ENCODE measurements at regions not wholly inside any gene's neighbourhood (a gene's known extent, or its start where the extent isn't known, plus 50 kb on each side); places are given as distances from the start of the nearest gene placed in this dataset.
A peak's percentile ranks its signal among the peaks of the same experiment; 100 is the strongest.

GRCh38 chr7:81008901-81009300 lies 90.0 kb upstream of the SEMA3C start:
- no peak for DNase-seq (ENCODE audit: low read depth)
- TF ChIP-seq, protein P1, sequence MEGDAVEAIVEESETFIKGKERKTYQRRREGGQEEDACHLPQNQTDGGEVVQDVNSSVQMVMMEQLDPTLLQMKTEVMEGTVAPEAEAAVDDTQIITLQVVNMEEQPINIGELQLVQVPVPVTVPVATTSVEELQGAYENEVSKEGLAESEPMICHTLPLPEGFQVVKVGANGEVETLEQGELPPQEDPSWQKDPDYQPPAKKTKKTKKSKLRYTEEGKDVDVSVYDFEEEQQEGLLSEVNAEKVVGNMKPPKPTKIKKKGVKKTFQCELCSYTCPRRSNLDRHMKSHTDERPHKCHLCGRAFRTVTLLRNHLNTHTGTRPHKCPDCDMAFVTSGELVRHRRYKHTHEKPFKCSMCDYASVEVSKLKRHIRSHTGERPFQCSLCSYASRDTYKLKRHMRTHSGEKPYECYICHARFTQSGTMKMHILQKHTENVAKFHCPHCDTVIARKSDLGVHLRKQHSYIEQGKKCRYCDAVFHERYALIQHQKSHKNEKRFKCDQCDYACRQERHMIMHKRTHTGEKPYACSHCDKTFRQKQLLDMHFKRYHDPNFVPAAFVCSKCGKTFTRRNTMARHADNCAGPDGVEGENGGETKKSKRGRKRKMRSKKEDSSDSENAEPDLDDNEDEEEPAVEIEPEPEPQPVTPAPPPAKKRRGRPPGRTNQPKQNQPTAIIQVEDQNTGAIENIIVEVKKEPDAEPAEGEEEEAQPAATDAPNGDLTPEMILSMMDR (IDR thresholded peaks at IDR 0.05; ENCODE audit: insufficient read depth, low read length), result no peak
- H3K4me3 ChIP-seq (ENCODE audit: low read depth, low read length), result no peak overlapping the region

GRCh38 chr7:81007051-81007450 lies 88.2 kb upstream of the SEMA3C start:
- peak; percentile 55 for DNase-seq (ENCODE audit: low read depth)
- no peak overlapping the region for H3K4me3 ChIP-seq (ENCODE audit: low read depth, low read length)
- TF ChIP-seq, protein P1 (IDR thresholded peaks at IDR 0.05; ENCODE audit: insufficient read depth, low read length), result no peak

- peak; percentile 41 for DNase-seq (ENCODE audit: low read depth)
- H3K4me3 ChIP-seq (ENCODE audit: low read depth, low read length), result no peak overlapping the region
- TF ChIP-seq, protein P1 (IDR thresholded peaks at IDR 0.05; ENCODE audit: insufficient read depth, low read length), result no peak
Measured at GRCh38 chr7:81005254-81005653, 86.4 kb upstream of the SEMA3C start.

DNA sequence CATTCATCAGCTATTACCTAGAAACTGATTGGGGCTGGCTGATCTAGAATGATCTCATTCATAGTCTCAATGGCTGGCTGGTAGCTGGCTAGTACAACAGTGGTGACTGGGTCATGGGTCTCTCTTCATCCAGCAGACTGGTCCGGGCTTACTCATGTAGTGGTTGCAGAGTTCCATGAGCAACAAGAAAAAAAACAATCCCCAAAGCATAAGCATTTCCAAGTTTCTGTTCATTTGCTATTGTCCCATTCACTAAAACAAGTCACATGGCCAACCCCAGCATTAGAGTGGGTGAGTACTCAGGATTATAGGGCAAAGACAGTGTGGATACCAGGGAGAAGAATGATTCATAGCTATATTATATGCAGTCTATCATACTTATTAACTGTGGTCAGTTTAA lies 85.2 kb upstream of the SEMA3C start:
- DNase-seq (ENCODE audit: low read depth), result peak; percentile 85
- TF ChIP-seq, protein P1 (IDR thresholded peaks at IDR 0.05; ENCODE audit: insufficient read depth, low read length), result no peak
- H3K4me3 ChIP-seq (ENCODE audit: low read depth, low read length), result no peak overlapping the region

DNA sequence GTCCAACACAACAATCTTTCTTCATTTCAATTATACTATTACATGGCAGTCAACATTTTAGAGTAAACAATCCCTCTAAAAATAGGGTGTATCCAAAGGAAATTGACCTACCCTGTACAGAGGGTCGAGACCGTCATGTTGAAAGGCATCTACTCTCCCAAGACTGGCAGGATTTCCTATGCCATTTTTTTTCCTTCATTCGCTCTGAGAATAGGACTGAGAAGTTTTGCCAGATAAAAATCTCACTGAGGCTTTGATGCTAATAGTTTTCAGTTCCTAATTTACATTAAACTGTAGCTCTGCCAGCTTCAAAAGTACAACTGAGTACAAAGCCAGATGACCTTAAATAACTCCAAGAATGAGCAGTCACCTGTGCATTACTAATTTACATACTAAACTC lies 84.5 kb upstream of the SEMA3C start:
- H3K4me3 ChIP-seq (ENCODE audit: low read depth, low read length), result no peak overlapping the region
- TF ChIP-seq, protein P1 (IDR thresholded peaks at IDR 0.05; ENCODE audit: insufficient read depth, low read length), result no peak
- no peak for DNase-seq (ENCODE audit: low read depth)

DNA sequence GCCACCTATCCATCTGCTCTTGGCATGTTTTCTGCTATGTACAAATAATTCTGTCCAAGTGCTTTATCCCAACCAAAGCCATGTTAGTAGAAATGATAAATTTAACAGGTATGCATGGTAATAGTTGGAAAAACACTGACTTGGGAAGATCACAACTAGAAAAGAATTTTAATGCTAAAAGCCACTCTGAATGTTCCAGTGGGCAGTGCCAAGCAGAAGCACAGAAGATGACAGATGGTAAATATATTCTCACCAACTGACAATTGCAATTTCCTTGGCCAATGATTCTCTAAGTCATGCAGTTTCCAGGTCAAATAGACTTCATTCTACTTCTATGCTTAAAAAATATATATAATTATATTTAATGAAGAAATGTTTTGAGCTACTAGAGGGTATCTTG lies 83.6 kb upstream of the SEMA3C start:
- peak; percentile 8 for DNase-seq (ENCODE audit: low read depth)
- no peak overlapping the region for H3K4me3 ChIP-seq (ENCODE audit: low read depth, low read length)
- TF ChIP-seq, protein P1 (IDR thresholded peaks at IDR 0.05; ENCODE audit: insufficient read depth, low read length), result no peak

DNA sequence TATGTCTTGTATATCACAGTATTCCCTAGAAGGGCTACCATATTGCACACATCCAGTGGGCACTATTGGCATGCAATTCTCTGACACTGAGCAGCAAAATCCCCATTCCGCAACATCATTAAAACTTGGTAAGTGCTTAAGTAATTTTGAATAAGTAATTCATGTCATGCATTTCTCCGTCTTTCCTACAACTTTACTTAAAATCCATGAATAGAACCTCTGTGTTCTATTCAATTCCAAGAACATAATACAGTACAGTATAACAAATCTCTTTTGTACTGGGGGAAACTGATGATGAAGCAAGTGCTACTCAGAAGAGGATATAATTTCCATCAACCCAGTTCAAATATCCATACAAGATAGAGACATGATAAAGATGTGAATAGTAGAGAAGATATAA lies 80.9 kb upstream of the SEMA3C start:
- TF ChIP-seq, protein P1 (IDR thresholded peaks at IDR 0.05; ENCODE audit: insufficient read depth, low read length), result no peak
- no peak for DNase-seq (ENCODE audit: low read depth)
- H3K4me3 ChIP-seq (ENCODE audit: low read depth, low read length), result no peak overlapping the region
